ENCODE measurements at regions not wholly inside any gene's neighbourhood (a gene's known extent, or its start where the extent isn't known, plus 50 kb on each side); places are given as distances from the start of the nearest gene placed in this dataset.

DNA sequence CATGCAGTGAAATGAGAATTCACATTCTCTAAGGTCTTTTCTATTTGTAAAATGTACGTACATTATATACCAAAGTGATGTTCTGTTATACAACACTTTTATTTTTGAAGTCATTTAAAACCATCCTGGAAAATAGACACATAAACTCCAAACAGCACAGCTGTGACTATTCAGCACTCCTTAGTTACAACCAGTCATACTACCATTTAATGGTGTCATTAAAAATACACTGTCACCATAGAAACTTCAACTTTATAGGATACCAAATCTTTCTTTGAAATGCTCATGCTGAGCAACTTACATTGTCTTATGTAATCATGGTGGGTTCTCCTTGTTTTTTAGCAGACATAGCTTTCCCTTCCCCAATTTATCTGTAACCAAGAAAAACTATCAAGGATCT lies 85.3 kb downstream of the METTL4 start:
- TF ChIP-seq CTCF (IDR thresholded peaks at IDR 0.05) (no peak), POLR2AphosphoS5 (IDR thresholded peaks at IDR 0.05) (no peak)

Data from sigmoid colon (tissue), 4 donors.